A673 (cell line): ENCODE measurements at regions not wholly inside any gene's neighbourhood (a gene's known extent, or its start where the extent isn't known, plus 50 kb on each side); places are given as distances from the start of the nearest gene placed in this dataset.

Source experiments
- CTCF ChIP-seq: fragments of 300-800, 200-600 bp; sonication (generic); conservative IDR thresholded peaks from 2 replicates; pipeline ENCODE4 v1.5.1; 2017; ENCODE audit warnings: low read depth, mild to moderate bottlenecking, antibody characterized with exemption, low read length, moderate library complexity, mixed read lengths
- EZH2 ChIP-seq: fragments of 200-600 bp; sonication (generic); IDR thresholded peaks from 2 replicates; pipeline ENCODE4 v1.6.1; 2017; ENCODE audit warnings: borderline replicate concordance, low read depth, mild to moderate bottlenecking, mixed read lengths, antibody characterized with exemption, low read length; ENCODE audit not compliant: poor library complexity, severe bottlenecking

GRCh38 chr9:80435591-80435990 is 863.8 kb downstream of the TLE4 start:
- TF ChIP-seq CTCF (no peak), EZH2 (no peak)
